Skeletal muscle cell (primary cell): ENCODE measurements at regions not wholly inside any gene's neighbourhood (a gene's known extent, or its start where the extent isn't known, plus 50 kb on each side); places are given as distances from the start of the nearest gene placed in this dataset.

Experiments used
- DNase-seq: peaks from one replicate; pipeline ENCODE4 v3.0.0-alpha.2; 2010; ENCODE audit warnings: low read depth
- H3K4me3 ChIP-seq: 2 replicates; pipeline ENCODE4 v1.5.1; 2011; ENCODE audit warnings: low read depth, mild to moderate bottlenecking, control low read depth, low read length, moderate library complexity

- no peak for DNase-seq
- H3K4me3 ChIP-seq: no peak overlapping the region
Observed at GRCh38 chr4:120139392-120139791, 72.7 kb upstream of the MAD2L1 start.

- DNase-seq: no peak
- no peak overlapping the region for H3K4me3 ChIP-seq
Observed at GRCh38 chr4:120132935-120133334, 66.3 kb upstream of the MAD2L1 start.

- DNase-seq: no peak
- H3K4me3 ChIP-seq: no peak overlapping the region
Observed at GRCh38 chr4:120130786-120131185, 64.1 kb upstream of the MAD2L1 start.
